Renal pelvis (tissue), 1 donor: ENCODE measurements at regions not wholly inside any gene's neighbourhood (a gene's known extent, or its start where the extent isn't known, plus 50 kb on each side); places are given as distances from the start of the nearest gene placed in this dataset.
"Not testable (repeated sequence)": the region's sequence is repeated elsewhere in the genome, so short reads cannot be mapped to it uniquely, and the experiment has no call there.

Source experiments
- DNase-seq: peaks from one replicate; pipeline ENCODE4 v3.0.0-alpha.2; 2013

GRCh38 chr3:40645883-40646282, 121.1 kb downstream of the ZNF621 start:
- no peak for DNase-seq

DNA sequence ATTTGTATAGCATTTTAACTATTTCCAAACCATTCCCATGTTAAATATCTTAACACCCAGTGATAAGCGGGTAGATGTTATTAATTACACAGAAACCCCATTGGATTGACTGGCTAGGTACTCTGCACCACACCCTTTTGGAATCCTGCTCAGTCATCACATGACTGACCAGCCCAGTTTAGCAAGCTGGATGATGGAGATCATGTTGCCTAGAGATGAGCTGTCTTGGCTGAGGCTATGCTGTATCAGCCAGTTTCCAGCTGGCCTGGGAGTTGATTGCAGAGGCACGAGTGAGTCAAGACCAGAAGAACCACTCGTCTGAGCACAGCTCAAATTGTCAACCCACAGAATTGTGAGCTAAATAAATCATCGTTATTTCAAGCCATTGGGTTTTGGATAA, 124.6 kb downstream of the ZNF621 start:
- no peak for DNase-seq

GRCh38 chr3:40652072-40652471, 127.3 kb downstream of the ZNF621 start:
- no peak for DNase-seq

- DNase-seq, result no peak
Measured at GRCh38 chr3:40653001-40653400, 128.2 kb downstream of the ZNF621 start.

DNA sequence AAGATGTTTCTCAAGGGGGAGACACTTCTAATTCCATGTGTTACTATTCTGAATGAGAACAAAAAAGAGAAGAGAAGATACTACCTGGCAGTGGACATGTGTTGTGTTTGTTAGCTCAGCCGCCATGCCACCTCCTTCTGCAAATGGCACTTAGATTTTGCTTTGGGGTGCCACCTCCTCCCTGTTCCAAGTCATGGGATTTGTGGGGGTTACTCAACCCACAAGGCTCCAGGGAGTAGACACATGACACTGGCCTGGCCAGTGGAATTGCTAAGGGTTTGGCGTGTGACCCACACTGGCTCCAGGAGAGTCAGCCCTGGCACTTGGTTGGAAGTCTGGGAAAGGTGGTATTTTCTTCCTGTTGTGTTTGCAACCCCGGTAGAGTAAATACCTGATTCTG, 129.1 kb downstream of the ZNF621 start:
- no peak for DNase-seq

- no peak for DNase-seq
Measured at GRCh38 chr3:40655551-40655950, 130.8 kb downstream of the ZNF621 start.

- DNase-seq, result no peak
Measured at GRCh38 chr3:40657623-40658022, 132.9 kb downstream of the ZNF621 start.

- no peak for DNase-seq
Measured at GRCh38 chr3:40658305-40658704, 133.5 kb downstream of the ZNF621 start.

- DNase-seq, result no peak
Measured at GRCh38 chr3:40660554-40660953, 135.8 kb downstream of the ZNF621 start.

GRCh38 chr3:40661284-40661683, 136.5 kb downstream of the ZNF621 start:
- DNase-seq, result no peak

- no peak for DNase-seq
Measured at GRCh38 chr3:40663280-40663679, 138.5 kb downstream of the ZNF621 start.

- no peak for DNase-seq
Measured at GRCh38 chr3:40669176-40669575, 144.4 kb downstream of the ZNF621 start.

- no peak for DNase-seq
Measured at GRCh38 chr3:40672861-40673260, 148.1 kb downstream of the ZNF621 start.

- DNase-seq, result no peak
Measured at GRCh38 chr3:40677321-40677720, 152.6 kb downstream of the ZNF621 start.

DNA sequence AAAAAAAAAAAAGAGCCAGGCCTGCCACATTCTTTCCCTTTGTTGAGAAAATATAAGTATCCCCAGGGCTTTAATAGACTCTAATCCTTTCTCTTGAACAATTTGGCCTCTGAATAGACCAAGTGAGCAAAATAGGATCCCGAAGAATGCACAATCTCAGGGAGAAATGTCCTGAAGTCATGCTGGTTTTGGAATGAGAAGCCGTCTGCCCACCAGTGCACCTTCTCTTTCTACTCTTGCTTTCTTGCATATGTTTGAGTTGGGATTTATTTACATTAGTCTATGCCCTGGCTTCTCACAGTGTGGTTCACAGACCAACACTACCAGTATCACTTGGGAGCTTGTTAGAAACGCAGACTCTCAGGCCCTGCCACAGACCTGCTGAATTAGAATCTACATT, 153.0 kb downstream of the ZNF621 start:
- no peak for DNase-seq

GRCh38 chr3:40679290-40679689, 154.5 kb downstream of the ZNF621 start:
- no peak for DNase-seq

DNA sequence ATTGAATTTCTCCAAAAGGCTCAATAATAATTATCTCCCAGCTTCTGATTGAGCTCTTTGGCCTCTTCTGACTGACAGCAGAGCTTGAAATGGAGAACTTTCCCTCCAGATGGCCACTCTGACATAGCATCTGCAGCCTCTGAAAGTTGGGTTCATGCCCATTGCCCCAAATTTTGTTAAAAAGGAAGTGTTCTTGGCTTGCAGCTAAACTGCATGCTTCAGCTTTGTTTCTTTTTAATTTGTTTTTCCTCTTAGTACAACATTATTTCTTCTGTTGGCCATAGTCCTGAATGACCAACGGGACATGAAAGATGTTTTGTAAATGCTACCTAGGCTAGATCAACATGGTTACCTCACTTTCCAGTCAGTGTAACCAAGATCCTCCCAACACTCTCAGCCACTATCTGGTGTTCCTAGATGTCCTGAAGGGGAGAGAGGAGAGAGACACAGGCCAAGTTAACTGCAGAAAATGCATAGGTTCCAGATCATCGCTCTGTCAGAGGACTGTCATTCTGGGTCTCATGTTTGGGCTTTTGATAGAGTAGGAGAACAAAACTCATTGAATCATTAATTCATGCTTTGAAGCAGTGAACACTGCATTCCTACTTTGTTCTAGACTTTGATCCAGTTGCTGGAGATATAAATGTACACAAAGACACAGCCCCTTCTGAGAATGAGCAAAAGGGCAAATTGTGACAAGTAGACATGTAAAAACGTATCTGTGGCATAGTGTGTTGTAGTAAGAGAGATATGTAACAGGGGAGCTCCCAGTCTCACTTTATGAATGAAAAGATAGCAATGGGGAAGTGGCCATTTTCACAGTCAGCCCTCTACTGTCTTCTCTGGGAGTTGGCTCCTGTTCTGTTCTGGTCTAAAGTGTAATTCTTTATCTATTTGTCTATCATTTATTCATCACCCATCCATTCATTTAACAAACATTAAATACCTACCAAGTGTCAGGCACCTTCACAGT, 156.2 kb downstream of the ZNF621 start:
- no peak for DNase-seq

DNA sequence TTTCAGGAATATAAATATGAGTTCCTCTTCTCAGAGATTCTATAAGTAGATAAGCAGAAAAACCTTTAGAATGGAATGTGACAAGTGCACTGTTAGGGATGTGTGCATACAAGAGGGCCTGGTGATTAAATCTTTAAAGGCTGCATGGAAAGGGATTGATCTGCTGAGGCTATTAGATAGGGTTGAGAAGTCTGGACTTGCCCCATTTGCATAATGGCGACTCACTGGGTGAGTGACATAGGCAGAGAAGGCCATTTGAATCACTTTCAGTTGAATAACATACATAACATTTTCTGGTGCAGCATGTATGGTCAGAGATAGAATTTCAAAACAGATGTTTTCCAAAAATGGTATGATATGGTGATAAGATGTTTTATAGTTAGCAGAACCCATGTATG, 156.9 kb downstream of the ZNF621 start:
- no peak for DNase-seq

- DNase-seq, result no peak
Measured at GRCh38 chr3:40689837-40690236, 165.1 kb downstream of the ZNF621 start.

- DNase-seq, result no peak
Measured at GRCh38 chr3:40690749-40691451, 166.1 kb downstream of the ZNF621 start.

GRCh38 chr3:40691452-40691861, 166.7 kb downstream of the ZNF621 start:
- DNase-seq, result no peak

GRCh38 chr3:40695848-40696247, 171.1 kb downstream of the ZNF621 start:
- no peak for DNase-seq

- DNase-seq, result not testable (repeated sequence)
Measured at GRCh38 chr3:40698611-40699010, 173.9 kb downstream of the ZNF621 start.
